ENCODE measurements at regions not wholly inside any gene's neighbourhood (a gene's known extent, or its start where the extent isn't known, plus 50 kb on each side); places are given as distances from the start of the nearest gene placed in this dataset.

GRCh38 chr3:35183927-35184675 lies 455.2 kb upstream of the ARPP21 start:
- no peaks in the 10 kb centered on the region for H3K27me3 Mint-ChIP-seq (ENCODE audit: low read depth)
- no peak for DNase-seq (ENCODE audit: low read depth, low spot score)
- no peaks in the 10 kb centered on the region for H3K4me1 Mint-ChIP-seq
- H3K4me3 Mint-ChIP-seq = no peak overlapping the region
- H3K27ac Mint-ChIP-seq (ENCODE audit: unreplicated experiment) = no peak overlapping the region
- H3K36me3 Mint-ChIP-seq (ENCODE audit: low read depth) = peaks cover 9% of the 10 kb centered on the region
- H3K9me3 Mint-ChIP-seq = peaks cover 16% of the 10 kb centered on the region
- TF ChIP-seq, protein P1, sequence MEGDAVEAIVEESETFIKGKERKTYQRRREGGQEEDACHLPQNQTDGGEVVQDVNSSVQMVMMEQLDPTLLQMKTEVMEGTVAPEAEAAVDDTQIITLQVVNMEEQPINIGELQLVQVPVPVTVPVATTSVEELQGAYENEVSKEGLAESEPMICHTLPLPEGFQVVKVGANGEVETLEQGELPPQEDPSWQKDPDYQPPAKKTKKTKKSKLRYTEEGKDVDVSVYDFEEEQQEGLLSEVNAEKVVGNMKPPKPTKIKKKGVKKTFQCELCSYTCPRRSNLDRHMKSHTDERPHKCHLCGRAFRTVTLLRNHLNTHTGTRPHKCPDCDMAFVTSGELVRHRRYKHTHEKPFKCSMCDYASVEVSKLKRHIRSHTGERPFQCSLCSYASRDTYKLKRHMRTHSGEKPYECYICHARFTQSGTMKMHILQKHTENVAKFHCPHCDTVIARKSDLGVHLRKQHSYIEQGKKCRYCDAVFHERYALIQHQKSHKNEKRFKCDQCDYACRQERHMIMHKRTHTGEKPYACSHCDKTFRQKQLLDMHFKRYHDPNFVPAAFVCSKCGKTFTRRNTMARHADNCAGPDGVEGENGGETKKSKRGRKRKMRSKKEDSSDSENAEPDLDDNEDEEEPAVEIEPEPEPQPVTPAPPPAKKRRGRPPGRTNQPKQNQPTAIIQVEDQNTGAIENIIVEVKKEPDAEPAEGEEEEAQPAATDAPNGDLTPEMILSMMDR (conservative IDR thresholded peaks at IDR 0.05) = no peak

GRCh38 chr3:35184775-35185174 lies 454.6 kb upstream of the ARPP21 start:
- Mint-ChIP-seq H3K27me3 (ENCODE audit: low read depth) (no peaks in the 10 kb centered on the region), H3K9me3 (peaks cover 16% of the 10 kb centered on the region), H3K4me3 (no peak overlapping the region), H3K4me1 (no peaks in the 10 kb centered on the region), H3K27ac (ENCODE audit: unreplicated experiment) (no peak overlapping the region), H3K36me3 (ENCODE audit: low read depth) (peaks cover 9% of the 10 kb centered on the region)
- DNase-seq (ENCODE audit: low read depth, low spot score) = no peak
- TF ChIP-seq, protein P1 (conservative IDR thresholded peaks at IDR 0.05) = no peak

DNA sequence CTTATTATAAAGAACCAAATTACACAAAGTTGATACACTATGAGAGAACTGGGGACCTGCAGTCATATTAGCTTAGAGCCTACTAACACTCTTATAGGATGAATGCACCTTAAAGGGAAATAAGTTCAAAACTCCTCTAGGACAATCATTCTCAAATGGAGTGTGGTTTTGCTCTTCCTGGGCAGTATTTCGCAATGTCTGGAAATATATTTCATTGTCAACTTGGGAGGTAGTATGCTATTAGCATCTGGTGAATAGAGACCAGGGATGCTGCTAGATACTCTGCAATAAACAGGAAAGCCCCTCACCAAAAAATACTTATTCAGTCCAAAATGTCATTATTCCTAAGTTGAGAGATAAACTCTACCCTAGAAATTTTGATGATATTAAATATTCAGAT lies 451.4 kb upstream of the ARPP21 start:
- Mint-ChIP-seq H3K9me3 (peaks cover 5% of the 10 kb centered on the region), H3K27ac (ENCODE audit: unreplicated experiment) (no peak overlapping the region), H3K27me3 (ENCODE audit: low read depth) (no peaks in the 10 kb centered on the region), H3K4me3 (no peak overlapping the region), H3K36me3 (ENCODE audit: low read depth) (peaks cover under 1% of the 10 kb centered on the region), H3K4me1 (no peaks in the 10 kb centered on the region)
- no peak for DNase-seq (ENCODE audit: low read depth, low spot score)
- TF ChIP-seq, protein P1 (conservative IDR thresholded peaks at IDR 0.05) = no peak

DNA sequence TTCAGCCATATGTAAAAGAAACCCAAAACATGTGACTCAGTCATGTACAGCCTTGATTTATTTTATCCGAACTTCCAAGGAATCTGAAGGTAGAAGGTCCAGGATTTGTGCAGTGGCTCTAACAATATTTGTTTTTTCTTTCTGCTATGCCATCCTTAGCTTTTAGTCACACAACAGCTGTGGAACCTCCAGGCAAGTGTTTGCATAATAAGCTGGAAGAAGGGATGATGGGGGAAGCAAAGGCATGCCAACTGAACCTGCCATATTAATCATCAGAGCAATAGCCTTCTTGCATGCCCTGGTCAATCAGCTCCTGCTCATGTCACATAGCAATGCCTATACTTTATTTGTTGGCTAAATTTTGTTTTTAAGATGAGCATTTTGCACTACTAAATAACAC lies 444.7 kb upstream of the ARPP21 start:
- H3K4me3 Mint-ChIP-seq = no peak overlapping the region

GRCh38 chr3:35198857-35199256 lies 440.5 kb upstream of the ARPP21 start:
- Mint-ChIP-seq H3K36me3 (ENCODE audit: low read depth) (no peaks in the 10 kb centered on the region), H3K27me3 (ENCODE audit: low read depth) (no peaks in the 10 kb centered on the region), H3K27ac (ENCODE audit: unreplicated experiment) (no peak overlapping the region), H3K9me3 (no peaks in the 10 kb centered on the region), H3K4me1 (no peaks in the 10 kb centered on the region), H3K4me3 (no peak overlapping the region)
- TF ChIP-seq, protein P1 (conservative IDR thresholded peaks at IDR 0.05) = no peak
- no peak for DNase-seq (ENCODE audit: low read depth, low spot score)

More for the DNA sequence above, 444.7 kb upstream of the ARPP21 start:
- no peaks in the 10 kb centered on the region for H3K9me3 Mint-ChIP-seq
- TF ChIP-seq, protein P1 (conservative IDR thresholded peaks at IDR 0.05) = no peak
- H3K27me3 Mint-ChIP-seq (ENCODE audit: low read depth) = no peaks in the 10 kb centered on the region
- DNase-seq (ENCODE audit: low read depth, low spot score) = no peak
- no peaks in the 10 kb centered on the region for H3K36me3 Mint-ChIP-seq (ENCODE audit: low read depth)
- H3K4me1 Mint-ChIP-seq = no peaks in the 10 kb centered on the region
- no peak overlapping the region for H3K27ac Mint-ChIP-seq (ENCODE audit: unreplicated experiment)
